ENCODE measurements at regions not wholly inside any gene's neighbourhood (a gene's known extent, or its start where the extent isn't known, plus 50 kb on each side); places are given as distances from the start of the nearest gene placed in this dataset.

DNA sequence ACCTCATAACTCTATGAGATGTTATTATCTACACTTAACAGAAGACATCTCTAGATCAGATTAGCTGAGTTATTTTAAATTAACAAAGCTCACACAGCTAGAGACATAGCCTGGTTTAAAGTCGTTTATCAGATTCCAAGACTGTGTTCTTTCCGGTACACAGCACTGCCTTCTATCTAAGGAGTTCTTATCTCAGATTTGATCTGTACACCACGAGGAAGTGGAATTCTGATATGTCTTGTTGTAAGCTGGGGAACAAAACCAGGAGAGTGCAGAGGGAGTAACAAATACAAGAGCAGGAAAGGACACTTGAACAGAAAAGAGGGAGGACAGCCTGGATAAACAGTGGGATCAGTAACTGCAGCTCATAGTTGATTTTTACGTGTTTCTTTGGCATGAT is 61.7 kb upstream of the KCNMB2 start:
- H3K9ac ChIP-seq (ENCODE audit: low read depth in 1 of 2, low read length in 2 of 2): no peak overlapping the region
- no peaks in the 10 kb centered on the region for H3K9me3 ChIP-seq (ENCODE audit: control insufficient read depth in 4 of 4, low read length in 3 of 4)
- WGBS: 36% methylated on average over 4 of the region's 4 CpGs
- no peaks in the 10 kb centered on the region for H3K36me3 ChIP-seq (ENCODE audit: control insufficient read depth in 4 of 4, insufficient read depth in 3 of 4, low read depth in 1 of 4, low read length in 3 of 4)
- H3K27ac ChIP-seq (ENCODE audit: low read depth in 1 of 2, low read length in 2 of 2): no peak overlapping the region
- H3K4me3 ChIP-seq (ENCODE audit: low read depth in 1 of 3, low read length in 3 of 3): no peak overlapping the region
- no peaks in the 10 kb centered on the region for H3K27me3 ChIP-seq (ENCODE audit: control insufficient read depth in 4 of 4, insufficient read depth in 4 of 4, low read length in 3 of 4)
- no peaks in the 10 kb centered on the region for H3K4me1 ChIP-seq (ENCODE audit: control insufficient read depth in 4 of 4, insufficient read depth in 4 of 4, low read length in 3 of 4)
- no peak for TF ChIP-seq HNF4G (IDR thresholded peaks at IDR 0.05)
- TF ChIP-seq RAD21 (IDR thresholded peaks at IDR 0.05): no peak
- TF ChIP-seq NR2F2 (IDR thresholded peaks at IDR 0.05): no peak
- TF ChIP-seq SP1 (IDR thresholded peaks at IDR 0.05): no peak
- TF ChIP-seq, protein P1, sequence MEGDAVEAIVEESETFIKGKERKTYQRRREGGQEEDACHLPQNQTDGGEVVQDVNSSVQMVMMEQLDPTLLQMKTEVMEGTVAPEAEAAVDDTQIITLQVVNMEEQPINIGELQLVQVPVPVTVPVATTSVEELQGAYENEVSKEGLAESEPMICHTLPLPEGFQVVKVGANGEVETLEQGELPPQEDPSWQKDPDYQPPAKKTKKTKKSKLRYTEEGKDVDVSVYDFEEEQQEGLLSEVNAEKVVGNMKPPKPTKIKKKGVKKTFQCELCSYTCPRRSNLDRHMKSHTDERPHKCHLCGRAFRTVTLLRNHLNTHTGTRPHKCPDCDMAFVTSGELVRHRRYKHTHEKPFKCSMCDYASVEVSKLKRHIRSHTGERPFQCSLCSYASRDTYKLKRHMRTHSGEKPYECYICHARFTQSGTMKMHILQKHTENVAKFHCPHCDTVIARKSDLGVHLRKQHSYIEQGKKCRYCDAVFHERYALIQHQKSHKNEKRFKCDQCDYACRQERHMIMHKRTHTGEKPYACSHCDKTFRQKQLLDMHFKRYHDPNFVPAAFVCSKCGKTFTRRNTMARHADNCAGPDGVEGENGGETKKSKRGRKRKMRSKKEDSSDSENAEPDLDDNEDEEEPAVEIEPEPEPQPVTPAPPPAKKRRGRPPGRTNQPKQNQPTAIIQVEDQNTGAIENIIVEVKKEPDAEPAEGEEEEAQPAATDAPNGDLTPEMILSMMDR (IDR thresholded peaks at IDR 0.05; ENCODE audit: low read depth, low read length, missing input control): no peak
- TF ChIP-seq, protein P2, sequence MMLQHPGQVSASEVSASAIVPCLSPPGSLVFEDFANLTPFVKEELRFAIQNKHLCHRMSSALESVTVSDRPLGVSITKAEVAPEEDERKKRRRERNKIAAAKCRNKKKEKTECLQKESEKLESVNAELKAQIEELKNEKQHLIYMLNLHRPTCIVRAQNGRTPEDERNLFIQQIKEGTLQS (IDR thresholded peaks at IDR 0.05): no peak
- TF ChIP-seq, protein P3, sequence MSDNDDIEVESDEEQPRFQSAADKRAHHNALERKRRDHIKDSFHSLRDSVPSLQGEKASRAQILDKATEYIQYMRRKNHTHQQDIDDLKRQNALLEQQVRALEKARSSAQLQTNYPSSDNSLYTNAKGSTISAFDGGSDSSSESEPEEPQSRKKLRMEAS (IDR thresholded peaks at IDR 0.05): no peak
- no peak for TF ChIP-seq FOXA1 (IDR thresholded peaks at IDR 0.05)
- TF ChIP-seq, protein P4, sequence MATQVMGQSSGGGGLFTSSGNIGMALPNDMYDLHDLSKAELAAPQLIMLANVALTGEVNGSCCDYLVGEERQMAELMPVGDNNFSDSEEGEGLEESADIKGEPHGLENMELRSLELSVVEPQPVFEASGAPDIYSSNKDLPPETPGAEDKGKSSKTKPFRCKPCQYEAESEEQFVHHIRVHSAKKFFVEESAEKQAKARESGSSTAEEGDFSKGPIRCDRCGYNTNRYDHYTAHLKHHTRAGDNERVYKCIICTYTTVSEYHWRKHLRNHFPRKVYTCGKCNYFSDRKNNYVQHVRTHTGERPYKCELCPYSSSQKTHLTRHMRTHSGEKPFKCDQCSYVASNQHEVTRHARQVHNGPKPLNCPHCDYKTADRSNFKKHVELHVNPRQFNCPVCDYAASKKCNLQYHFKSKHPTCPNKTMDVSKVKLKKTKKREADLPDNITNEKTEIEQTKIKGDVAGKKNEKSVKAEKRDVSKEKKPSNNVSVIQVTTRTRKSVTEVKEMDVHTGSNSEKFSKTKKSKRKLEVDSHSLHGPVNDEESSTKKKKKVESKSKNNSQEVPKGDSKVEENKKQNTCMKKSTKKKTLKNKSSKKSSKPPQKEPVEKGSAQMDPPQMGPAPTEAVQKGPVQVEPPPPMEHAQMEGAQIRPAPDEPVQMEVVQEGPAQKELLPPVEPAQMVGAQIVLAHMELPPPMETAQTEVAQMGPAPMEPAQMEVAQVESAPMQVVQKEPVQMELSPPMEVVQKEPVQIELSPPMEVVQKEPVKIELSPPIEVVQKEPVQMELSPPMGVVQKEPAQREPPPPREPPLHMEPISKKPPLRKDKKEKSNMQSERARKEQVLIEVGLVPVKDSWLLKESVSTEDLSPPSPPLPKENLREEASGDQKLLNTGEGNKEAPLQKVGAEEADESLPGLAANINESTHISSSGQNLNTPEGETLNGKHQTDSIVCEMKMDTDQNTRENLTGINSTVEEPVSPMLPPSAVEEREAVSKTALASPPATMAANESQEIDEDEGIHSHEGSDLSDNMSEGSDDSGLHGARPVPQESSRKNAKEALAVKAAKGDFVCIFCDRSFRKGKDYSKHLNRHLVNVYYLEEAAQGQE (IDR thresholded peaks at IDR 0.05): no peak
- no peak for TF ChIP-seq TAF1 (conservative IDR thresholded peaks at IDR 0.05)
- no peak for TF ChIP-seq YY1 (IDR thresholded peaks at IDR 0.05)
- no peak for TF ChIP-seq EGR1 (IDR thresholded peaks at IDR 0.05; ENCODE audit: low read depth in 2 of 2)
- no peak for TF ChIP-seq FOXA2 (IDR thresholded peaks at IDR 0.05)
- TF ChIP-seq JUND (IDR thresholded peaks at IDR 0.05): no peak
- TF ChIP-seq HNF4A (conservative IDR thresholded peaks at IDR 0.05): no peak
- DNase-seq (ENCODE audit: low spot score): no peak

DNA sequence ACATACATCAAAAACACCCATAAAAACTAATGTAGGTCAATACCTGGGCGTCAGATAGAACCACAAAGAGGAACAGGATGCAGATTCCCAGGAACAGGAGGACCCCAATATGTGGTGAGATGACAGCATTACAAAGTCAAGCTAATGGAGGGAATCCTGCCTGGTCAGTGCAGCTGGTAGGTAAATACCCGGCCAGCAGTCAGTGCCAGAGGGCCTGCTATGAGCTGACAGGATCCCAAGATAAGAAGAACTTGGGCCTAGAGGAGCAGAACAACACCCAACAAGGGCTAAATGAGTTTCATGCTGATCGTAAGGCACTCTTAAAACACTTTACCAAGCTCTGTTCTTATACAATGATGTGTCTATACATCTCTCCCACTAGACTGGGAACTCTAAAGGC is 61.2 kb upstream of the KCNMB2 start:
- no peak overlapping the region for H3K27ac ChIP-seq (ENCODE audit: low read depth in 1 of 2, low read length in 2 of 2)
- H3K4me3 ChIP-seq (ENCODE audit: low read depth in 1 of 3, low read length in 3 of 3): no peak overlapping the region
- no peaks in the 10 kb centered on the region for H3K4me1 ChIP-seq (ENCODE audit: control insufficient read depth in 4 of 4, insufficient read depth in 4 of 4, low read length in 3 of 4)
- no peak overlapping the region for H3K9ac ChIP-seq (ENCODE audit: low read depth in 1 of 2, low read length in 2 of 2)
- H3K36me3 ChIP-seq (ENCODE audit: control insufficient read depth in 4 of 4, insufficient read depth in 3 of 4, low read depth in 1 of 4, low read length in 3 of 4): no peaks in the 10 kb centered on the region
- H3K27me3 ChIP-seq (ENCODE audit: control insufficient read depth in 4 of 4, insufficient read depth in 4 of 4, low read length in 3 of 4): no peaks in the 10 kb centered on the region
- TF ChIP-seq, protein P2 (IDR thresholded peaks at IDR 0.05): no peak
- TF ChIP-seq GABPA (IDR thresholded peaks at IDR 0.05 in 1 of 2, conservative IDR thresholded peaks at IDR 0.05 in 1 of 2) (no peak), JUND (IDR thresholded peaks at IDR 0.05) (no peak), FOXA1 (IDR thresholded peaks at IDR 0.05) (no peak), HNF4A (conservative IDR thresholded peaks at IDR 0.05) (no peak), HNF4G (IDR thresholded peaks at IDR 0.05) (no peak), YY1 (IDR thresholded peaks at IDR 0.05) (no peak), SP1 (IDR thresholded peaks at IDR 0.05) (no peak), RAD21 (IDR thresholded peaks at IDR 0.05) (no peak), FOXA2 (IDR thresholded peaks at IDR 0.05) (no peak), RXRA (IDR thresholded peaks at IDR 0.05) (no peak)
- TF ChIP-seq, protein P5, sequence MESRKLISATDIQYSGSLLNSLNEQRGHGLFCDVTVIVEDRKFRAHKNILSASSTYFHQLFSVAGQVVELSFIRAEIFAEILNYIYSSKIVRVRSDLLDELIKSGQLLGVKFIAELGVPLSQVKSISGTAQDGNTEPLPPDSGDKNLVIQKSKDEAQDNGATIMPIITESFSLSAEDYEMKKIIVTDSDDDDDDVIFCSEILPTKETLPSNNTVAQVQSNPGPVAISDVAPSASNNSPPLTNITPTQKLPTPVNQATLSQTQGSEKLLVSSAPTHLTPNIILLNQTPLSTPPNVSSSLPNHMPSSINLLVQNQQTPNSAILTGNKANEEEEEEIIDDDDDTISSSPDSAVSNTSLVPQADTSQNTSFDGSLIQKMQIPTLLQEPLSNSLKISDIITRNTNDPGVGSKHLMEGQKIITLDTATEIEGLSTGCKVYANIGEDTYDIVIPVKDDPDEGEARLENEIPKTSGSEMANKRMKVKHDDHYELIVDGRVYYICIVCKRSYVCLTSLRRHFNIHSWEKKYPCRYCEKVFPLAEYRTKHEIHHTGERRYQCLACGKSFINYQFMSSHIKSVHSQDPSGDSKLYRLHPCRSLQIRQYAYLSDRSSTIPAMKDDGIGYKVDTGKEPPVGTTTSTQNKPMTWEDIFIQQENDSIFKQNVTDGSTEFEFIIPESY (IDR thresholded peaks at IDR 0.05): no peak
- TF ChIP-seq, protein P3 (IDR thresholded peaks at IDR 0.05): no peak
- TF ChIP-seq, protein P4 (IDR thresholded peaks at IDR 0.05): no peak
- WGBS: 75% methylated on average over 3 of the region's 3 CpGs
- no peak for DNase-seq (ENCODE audit: low spot score)
- H3K9me3 ChIP-seq (ENCODE audit: control insufficient read depth in 4 of 4, low read length in 3 of 4): no peaks in the 10 kb centered on the region
